GM12891 (cell line): ENCODE measurements at regions not wholly inside any gene's neighbourhood (a gene's known extent, or its start where the extent isn't known, plus 50 kb on each side); places are given as distances from the start of the nearest gene placed in this dataset.

ENCODE experiments used
- POLR2A ChIP-seq: IDR thresholded peaks from 2 replicates; pipeline ENCODE4 v1.6.1; 2011; ENCODE audit warnings: low read depth, low read length, control low read depth
- POLR2AphosphoS5 ChIP-seq: IDR thresholded peaks from 2 replicates; pipeline ENCODE4 v1.6.1; 2011; ENCODE audit warnings: low read depth, low read length, control low read depth
- SPI1 ChIP-seq: IDR thresholded peaks from 2 replicates; pipeline ENCODE4 v1.6.1; 2011; ENCODE audit warnings: low read depth, low read length, control low read depth
- TAF1 ChIP-seq: IDR thresholded peaks from 2 replicates; pipeline ENCODE4 v1.6.1; 2011; ENCODE audit warnings: low read depth, low read length, control low read depth

DNA sequence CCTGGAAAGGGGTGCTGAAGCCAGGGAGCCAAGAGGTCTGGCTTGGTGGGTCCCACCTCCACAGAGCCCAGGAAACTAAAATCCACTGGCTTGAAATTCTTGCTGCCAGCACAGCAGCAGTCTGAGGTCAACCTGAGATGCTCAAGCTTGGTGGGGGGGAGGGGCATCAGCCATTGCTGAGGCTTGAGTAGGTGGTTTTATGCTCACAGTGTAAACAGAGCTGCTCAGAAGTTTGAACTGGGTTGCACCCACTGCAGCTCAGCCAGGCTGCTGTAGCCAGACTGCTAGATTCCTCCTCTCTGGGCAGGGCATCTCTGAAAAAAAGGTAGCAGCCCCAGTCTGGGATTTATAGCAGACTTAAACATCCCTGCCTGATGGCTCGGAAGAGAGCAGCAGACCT, 55.5 kb upstream of the FBXL17 start:
- TF ChIP-seq POLR2A (no peak), SPI1 (no peak), TAF1 (no peak), POLR2AphosphoS5 (no peak)
